T-helper 1 cell treated with Interleukin-12 subunit alpha and Interleukin-12 subunit beta and Interleukin-4 antibody, amounts not matched to agents 30 ng/mL and 1 ng/mL, for 36 hours (primary cell): ENCODE measurements at regions not wholly inside any gene's neighbourhood (a gene's known extent, or its start where the extent isn't known, plus 50 kb on each side); places are given as distances from the start of the nearest gene placed in this dataset.

Source experiments
- intact Hi-C: fragments of 100-400 bp; cut with micrococcal nuclease; formaldehyde crosslinking; loops from one replicate; pipeline ENCODE4 v1.15.1; 2024

- intact Hi-C loops, result no loop called here
Measured at GRCh38 chr2:74036010-74036409, 51.3 kb downstream of the TET3 start.

GRCh38 chr2:74036450-74037195 lies 51.9 kb downstream of the TET3 start:
- intact Hi-C loops, result no loop called here

- intact Hi-C loops, result no loop called here
Measured at GRCh38 chr2:74037379-74037860, 52.7 kb downstream of the TET3 start.

- intact Hi-C loops, result loop anchor here (1.0 kb wide), 1 partner anchor 14 kb away; no protein-coding TSS in a partner anchor
Measured at GRCh38 chr2:74039611-74040010, 54.9 kb downstream of the TET3 start.

GRCh38 chr2:74041182-74041581 lies 56.5 kb downstream of the TET3 start:
- intact Hi-C loops, result no loop called here

GRCh38 chr2:74041726-74042125 lies 57.0 kb downstream of the TET3 start:
- intact Hi-C loops, result no loop called here

GRCh38 chr2:74042606-74043005 lies 57.9 kb downstream of the TET3 start:
- intact Hi-C loops, result no loop called here

- intact Hi-C loops, result no loop called here
Measured at GRCh38 chr2:74043345-74044329, 58.9 kb downstream of the TET3 start.

- intact Hi-C loops, result no loop called here
Measured at GRCh38 chr2:74044999-74045398, 60.3 kb downstream of the TET3 start.

GRCh38 chr2:74045454-74045853 lies 60.7 kb downstream of the TET3 start:
- intact Hi-C loops, result no loop called here

- intact Hi-C loops, result no loop called here
Measured at GRCh38 chr2:74046441-74046840, 61.7 kb downstream of the TET3 start.

- intact Hi-C loops, result no loop called here
Measured at GRCh38 chr2:74047152-74047551, 62.4 kb downstream of the TET3 start.

GRCh38 chr2:74048147-74048546 lies 63.4 kb downstream of the TET3 start:
- intact Hi-C loops, result no loop called here

- intact Hi-C loops, result no loop called here
Measured at GRCh38 chr2:74048843-74049519, 64.3 kb downstream of the TET3 start.

- intact Hi-C loops, result loop anchor here (5.0 kb wide), 1 partner anchor 123 kb away; the partner anchor contains the start of gene DGUOK
Measured at GRCh38 chr2:74050151-74050550, 65.4 kb downstream of the TET3 start.

GRCh38 chr2:74051504-74051903 lies 66.8 kb downstream of the TET3 start:
- intact Hi-C loops, result loop anchor here (5.0 kb wide), 1 partner anchor 124 kb away; the partner anchor contains the start of gene DGUOK

GRCh38 chr2:74052732-74053710 lies 68.3 kb downstream of the TET3 start:
- intact Hi-C loops, result loop anchor here (1.0 to 5.0 kb wide), 3 partner anchors 13 to 126 kb away; partner anchors contain the start of gene DGUOK

- intact Hi-C loops, result loop anchor here (1.0 to 5.0 kb wide), 3 partner anchors 14 to 127 kb away; partner anchors contain the start of gene DGUOK
Measured at GRCh38 chr2:74053959-74054715, 69.4 kb downstream of the TET3 start.

GRCh38 chr2:74059137-74059775 lies 74.5 kb downstream of the TET3 start:
- intact Hi-C loops, result no loop called here
